AG09309 (cell line): ENCODE measurements at regions not wholly inside any gene's neighbourhood (a gene's known extent, or its start where the extent isn't known, plus 50 kb on each side); places are given as distances from the start of the nearest gene placed in this dataset.

Experiments
- DNase-seq: peaks from one replicate; pipeline ENCODE4 v3.0.0-alpha.2; 2010; ENCODE audit warnings: low read depth
- H3K4me3 ChIP-seq: 2 replicates; pipeline ENCODE4 v1.5.1; 2011; ENCODE audit warnings: mild to moderate bottlenecking, low read depth, low read length, moderate library complexity; ENCODE audit not compliant: control insufficient read depth
- TF ChIP-seq, protein P1 (sequence below): IDR thresholded peaks from 2 replicates; pipeline ENCODE4 v1.5.1; 2011; ENCODE audit warnings: mild to moderate bottlenecking, low read depth, low read length, inconsistent platforms; ENCODE audit not compliant: insufficient read depth, control insufficient read depth; ENCODE audit errors: missing control alignments

DNA sequence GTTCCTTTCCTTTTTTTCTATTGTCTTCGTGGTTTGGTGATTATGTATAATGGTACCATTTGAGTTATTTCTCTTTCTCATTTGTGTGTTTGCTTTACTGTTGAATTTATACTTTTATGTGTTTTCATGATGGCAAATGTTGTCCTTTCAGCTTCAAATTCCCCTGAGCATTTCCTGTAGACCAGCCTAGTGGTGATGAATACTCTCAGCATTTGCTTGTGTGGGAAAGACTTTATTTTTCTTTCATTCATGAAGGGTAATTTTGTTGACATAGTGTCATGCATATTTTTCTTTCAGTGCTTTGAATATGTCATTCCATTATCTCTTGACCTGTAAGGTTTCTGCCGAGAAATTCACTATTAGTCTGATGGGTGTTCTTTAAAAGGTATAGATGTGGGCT lies 166.6 kb upstream of the GORAB start:
- H3K4me3 ChIP-seq, result no peak overlapping the region
- no peak for DNase-seq
- TF ChIP-seq, protein P1, sequence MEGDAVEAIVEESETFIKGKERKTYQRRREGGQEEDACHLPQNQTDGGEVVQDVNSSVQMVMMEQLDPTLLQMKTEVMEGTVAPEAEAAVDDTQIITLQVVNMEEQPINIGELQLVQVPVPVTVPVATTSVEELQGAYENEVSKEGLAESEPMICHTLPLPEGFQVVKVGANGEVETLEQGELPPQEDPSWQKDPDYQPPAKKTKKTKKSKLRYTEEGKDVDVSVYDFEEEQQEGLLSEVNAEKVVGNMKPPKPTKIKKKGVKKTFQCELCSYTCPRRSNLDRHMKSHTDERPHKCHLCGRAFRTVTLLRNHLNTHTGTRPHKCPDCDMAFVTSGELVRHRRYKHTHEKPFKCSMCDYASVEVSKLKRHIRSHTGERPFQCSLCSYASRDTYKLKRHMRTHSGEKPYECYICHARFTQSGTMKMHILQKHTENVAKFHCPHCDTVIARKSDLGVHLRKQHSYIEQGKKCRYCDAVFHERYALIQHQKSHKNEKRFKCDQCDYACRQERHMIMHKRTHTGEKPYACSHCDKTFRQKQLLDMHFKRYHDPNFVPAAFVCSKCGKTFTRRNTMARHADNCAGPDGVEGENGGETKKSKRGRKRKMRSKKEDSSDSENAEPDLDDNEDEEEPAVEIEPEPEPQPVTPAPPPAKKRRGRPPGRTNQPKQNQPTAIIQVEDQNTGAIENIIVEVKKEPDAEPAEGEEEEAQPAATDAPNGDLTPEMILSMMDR, result no peak

DNA sequence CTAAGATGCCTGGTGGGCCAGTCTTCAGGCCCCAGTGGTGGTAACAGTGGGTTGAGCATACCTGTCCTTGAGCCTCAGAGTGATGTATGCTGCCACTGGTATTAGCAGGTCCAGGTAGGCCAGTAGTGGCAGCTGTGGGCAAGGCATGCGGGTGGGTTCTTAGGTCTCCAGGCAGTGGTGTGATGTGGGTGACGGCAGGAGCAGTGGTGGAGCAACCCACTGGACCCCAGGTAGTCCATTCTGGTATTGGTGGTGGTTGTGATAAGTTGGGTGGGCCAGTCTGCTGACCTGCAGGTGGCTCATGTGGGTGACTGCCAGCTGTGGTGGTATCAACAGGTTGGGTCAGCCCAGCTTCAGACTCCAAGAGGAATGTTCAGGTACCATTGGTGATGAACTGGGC lies 165.0 kb upstream of the GORAB start:
- TF ChIP-seq, protein P1, result no peak
- no peak for DNase-seq
- no peak overlapping the region for H3K4me3 ChIP-seq

DNA sequence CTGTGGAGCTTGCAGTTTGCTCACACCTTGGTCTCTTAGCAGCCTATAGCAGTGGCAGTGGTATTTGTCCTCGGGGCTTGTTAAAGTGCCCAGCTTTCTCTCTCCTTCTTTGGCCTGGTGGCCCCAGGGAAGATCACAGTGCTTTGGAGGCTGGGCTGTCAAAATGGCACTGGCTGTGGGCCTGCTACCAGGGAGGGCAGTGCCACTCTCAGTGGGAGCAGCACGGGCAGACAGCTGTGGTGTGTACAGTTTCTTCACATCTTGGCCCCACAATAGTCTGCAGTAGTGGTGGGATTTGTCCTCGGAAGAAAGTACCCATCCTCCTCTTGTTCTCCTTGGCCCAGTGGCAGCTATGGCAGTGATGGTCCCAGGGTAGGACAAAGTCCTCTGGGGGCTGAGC lies 164.4 kb upstream of the GORAB start:
- DNase-seq, result no peak
- TF ChIP-seq, protein P1, result no peak
- H3K4me3 ChIP-seq, result no peak overlapping the region

DNA sequence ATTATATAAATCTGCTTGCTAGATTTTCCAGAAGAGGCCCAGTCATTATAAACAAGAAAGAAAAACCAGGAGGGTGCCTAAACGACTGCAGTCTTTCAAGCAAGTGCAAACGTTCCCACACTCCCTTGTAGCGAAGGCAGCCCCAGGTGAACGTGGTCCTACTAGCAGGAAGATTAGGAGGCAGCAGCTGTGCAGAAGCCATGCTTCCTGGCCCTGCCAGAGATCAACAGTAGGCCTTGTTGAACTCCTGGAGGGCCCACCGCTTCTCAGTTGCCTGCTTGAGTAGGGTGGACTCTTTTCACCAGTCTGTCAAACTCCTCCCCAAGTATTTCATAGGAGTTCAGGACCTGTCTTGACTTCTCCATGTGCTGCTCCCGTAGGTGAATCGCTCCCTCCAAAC lies 163.0 kb upstream of the GORAB start:
- no peak overlapping the region for H3K4me3 ChIP-seq
- TF ChIP-seq, protein P1, result no peak
- no peak for DNase-seq

DNA sequence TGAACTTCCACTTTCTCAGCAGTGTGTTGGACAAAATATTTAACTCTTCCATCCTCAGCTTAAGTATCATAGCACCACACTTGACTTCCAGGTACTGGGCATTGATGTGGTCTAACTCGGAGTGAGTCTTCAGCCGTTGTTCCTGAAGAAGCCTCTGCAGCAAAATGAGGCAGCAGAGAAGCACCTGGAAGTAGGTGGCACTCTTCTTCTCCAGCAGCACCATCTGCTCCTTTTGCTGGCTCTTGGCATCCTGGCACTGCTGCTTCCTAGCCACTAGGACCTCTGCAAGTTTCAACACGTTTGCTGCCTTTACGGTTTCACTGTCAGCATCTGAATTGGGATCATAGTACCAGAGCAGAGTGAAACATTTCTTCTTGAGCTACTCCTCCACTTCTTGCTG lies 162.5 kb upstream of the GORAB start:
- H3K4me3 ChIP-seq, result no peak overlapping the region
- no peak for DNase-seq
- TF ChIP-seq, protein P1, result no peak

DNA sequence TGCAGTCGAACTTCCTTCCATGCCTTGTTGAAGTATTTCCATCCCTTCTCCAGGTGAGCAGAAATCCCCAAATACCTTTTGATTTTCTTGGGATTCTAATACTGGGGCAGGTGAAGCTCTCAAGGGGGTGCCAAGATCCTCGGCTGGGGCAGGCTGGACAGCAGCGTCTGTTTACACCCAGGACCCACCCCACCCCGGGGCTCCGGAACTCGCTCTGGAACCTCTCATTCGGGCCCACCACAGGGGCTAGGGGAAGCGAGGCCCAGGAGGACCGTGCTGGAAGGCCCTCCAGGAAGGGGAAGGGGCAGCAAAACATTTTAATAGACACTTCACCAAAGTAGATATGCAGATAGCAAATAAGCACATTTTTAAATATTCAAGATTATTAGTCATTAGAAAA lies 161.9 kb upstream of the GORAB start:
- DNase-seq, result no peak
- TF ChIP-seq, protein P1, result no peak
- H3K4me3 ChIP-seq, result no peak overlapping the region
